Mucosa of gallbladder (tissue), 1 donor: ENCODE measurements at regions not wholly inside any gene's neighbourhood (a gene's known extent, or its start where the extent isn't known, plus 50 kb on each side); places are given as distances from the start of the nearest gene placed in this dataset.

Source experiments
- DNase-seq: peaks from one replicate; pipeline ENCODE4 v3.0.0-alpha.2; 2020; ENCODE audit warnings: low spot score
- donor health status: DM: no; HTN: no; CAD: no.

DNA sequence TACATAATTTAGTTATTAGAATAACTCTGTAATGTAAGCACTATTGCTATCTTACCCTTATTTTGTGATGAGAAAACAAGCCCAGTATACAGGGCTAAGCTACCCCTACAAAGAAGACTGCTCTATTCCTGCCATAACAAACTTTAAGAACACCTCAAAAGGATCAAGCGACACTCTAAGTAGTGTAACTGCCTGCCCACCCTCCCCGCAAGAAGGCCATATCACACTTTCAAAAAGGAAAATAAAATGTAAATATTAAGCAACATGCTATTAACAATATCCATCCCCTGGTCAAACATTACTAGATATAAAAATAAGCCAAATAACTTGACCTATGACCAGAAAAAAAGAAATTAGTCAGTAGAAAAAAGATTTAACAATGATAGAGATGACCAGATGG lies 741.7 kb upstream of the CNTNAP5 start:
- no peak for DNase-seq

DNA sequence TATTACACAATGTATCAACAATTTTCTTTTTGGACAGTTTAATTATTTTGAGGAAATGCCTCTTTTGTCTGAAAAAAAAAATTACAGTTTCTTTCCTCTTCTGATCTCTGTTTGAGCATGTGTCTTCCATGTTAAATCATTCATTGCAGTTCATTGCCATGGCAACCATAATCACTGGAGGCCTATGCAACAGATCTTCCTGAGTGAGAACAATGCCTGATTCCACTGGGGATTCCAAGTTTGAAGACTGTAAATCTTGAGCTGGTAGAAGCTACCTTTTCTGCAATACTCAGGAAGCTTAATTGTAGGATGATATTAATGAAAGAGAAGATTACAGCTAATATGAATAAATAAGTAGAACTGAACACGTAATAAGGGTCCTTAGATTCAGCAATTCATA lies 721.4 kb upstream of the CNTNAP5 start:
- DNase-seq, result no peak
